GM23248 (cell line): ENCODE measurements at regions not wholly inside any gene's neighbourhood (a gene's known extent, or its start where the extent isn't known, plus 50 kb on each side); places are given as distances from the start of the nearest gene placed in this dataset.

Experiments
- EZH2 ChIP-seq: fragments of 200-600 bp; sonication (generic); IDR thresholded peaks from 2 replicates; pipeline ENCODE4 v1.6.1; 2018; ENCODE audit warnings: antibody characterized with exemption, mild to moderate bottlenecking; ENCODE audit not compliant: insufficient read depth, poor library complexity, severe bottlenecking
- EZH2phosphoT487 ChIP-seq: fragments of 200-600 bp; sonication (generic); IDR thresholded peaks from 2 replicates; pipeline ENCODE4 v1.6.1; 2018; ENCODE audit warnings: antibody characterized with exemption, moderate library complexity, mild to moderate bottlenecking, low read depth; ENCODE audit not compliant: insufficient read depth

GRCh38 chr9:103210607-103211006 is 215.5 kb downstream of the CYLC2 start:
- TF ChIP-seq EZH2phosphoT487 (no peak), EZH2 (no peak)
